WERI-Rb-1 (cell line): ENCODE measurements at regions not wholly inside any gene's neighbourhood (a gene's known extent, or its start where the extent isn't known, plus 50 kb on each side); places are given as distances from the start of the nearest gene placed in this dataset.
"Not testable (repeated sequence)": the region's sequence is repeated elsewhere in the genome, so short reads cannot be mapped to it uniquely, and the experiment has no call there.

Source experiments
- DNase-seq: peaks from one replicate; pipeline ENCODE4 v3.0.0-alpha.2; 2020
- H3K27ac ChIP-seq: fragments of 250-450 bp; sonication (Bioruptor Pico); 2 replicates; pipeline ENCODE4 v1.5.1; 2020; ENCODE audit warnings: mild to moderate bottlenecking, moderate library complexity
- H3K27me3 ChIP-seq: fragments of 250-450 bp; sonication (Bioruptor Pico); 2 replicates; pipeline ENCODE4 v1.5.1; 2021; ENCODE audit warnings: mild to moderate bottlenecking, low read depth, moderate library complexity; ENCODE audit not compliant: insufficient read depth, severe bottlenecking
- H3K36me3 ChIP-seq: fragments of 250-450 bp; sonication (Bioruptor Pico); 2 replicates; pipeline ENCODE4 v1.5.1; 2020; ENCODE audit warnings: mild to moderate bottlenecking, moderate library complexity
- H3K4me3 ChIP-seq: 2 replicates; pipeline ENCODE4 v1.5.1; 2011; ENCODE audit warnings: low read depth, mild to moderate bottlenecking, control low read depth, low read length
- H3K9me3 ChIP-seq: fragments of 250-450 bp; sonication (Bioruptor Pico); 2 replicates; pipeline ENCODE4 v1.5.1; 2021; ENCODE audit warnings: mild to moderate bottlenecking, moderate library complexity; ENCODE audit not compliant: severe bottlenecking
- TF ChIP-seq, protein P1 (sequence below): IDR thresholded peaks from 2 replicates; pipeline ENCODE4 v1.5.1; 2011; ENCODE audit warnings: low read depth, mild to moderate bottlenecking, control low read depth, inconsistent platforms, low read length

GRCh38 chr3:96324087-96324486, 490.3 kb upstream of the EPHA6 start:
- Histone ChIP-seq H3K9me3 (no peaks in the 10 kb centered on the region), H3K36me3 (no peaks in the 10 kb centered on the region), H3K27me3 (peaks cover 21% of the 10 kb centered on the region), H3K27ac (no peak overlapping the region), H3K4me3 (no peak overlapping the region)
- TF ChIP-seq, protein P1, sequence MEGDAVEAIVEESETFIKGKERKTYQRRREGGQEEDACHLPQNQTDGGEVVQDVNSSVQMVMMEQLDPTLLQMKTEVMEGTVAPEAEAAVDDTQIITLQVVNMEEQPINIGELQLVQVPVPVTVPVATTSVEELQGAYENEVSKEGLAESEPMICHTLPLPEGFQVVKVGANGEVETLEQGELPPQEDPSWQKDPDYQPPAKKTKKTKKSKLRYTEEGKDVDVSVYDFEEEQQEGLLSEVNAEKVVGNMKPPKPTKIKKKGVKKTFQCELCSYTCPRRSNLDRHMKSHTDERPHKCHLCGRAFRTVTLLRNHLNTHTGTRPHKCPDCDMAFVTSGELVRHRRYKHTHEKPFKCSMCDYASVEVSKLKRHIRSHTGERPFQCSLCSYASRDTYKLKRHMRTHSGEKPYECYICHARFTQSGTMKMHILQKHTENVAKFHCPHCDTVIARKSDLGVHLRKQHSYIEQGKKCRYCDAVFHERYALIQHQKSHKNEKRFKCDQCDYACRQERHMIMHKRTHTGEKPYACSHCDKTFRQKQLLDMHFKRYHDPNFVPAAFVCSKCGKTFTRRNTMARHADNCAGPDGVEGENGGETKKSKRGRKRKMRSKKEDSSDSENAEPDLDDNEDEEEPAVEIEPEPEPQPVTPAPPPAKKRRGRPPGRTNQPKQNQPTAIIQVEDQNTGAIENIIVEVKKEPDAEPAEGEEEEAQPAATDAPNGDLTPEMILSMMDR, result no peak
- DNase-seq, result no peak

- H3K27ac ChIP-seq, result no peak overlapping the region
- H3K9me3 ChIP-seq, result no peaks in the 10 kb centered on the region
- TF ChIP-seq, protein P1, result no peak
- H3K36me3 ChIP-seq, result no peaks in the 10 kb centered on the region
- DNase-seq, result no peak
- no peak overlapping the region for H3K4me3 ChIP-seq
- peaks cover 41% of the 10 kb centered on the region for H3K27me3 ChIP-seq
These were observed 483.6 kb upstream of the EPHA6 start for GRCh38 chr3:96330795-96331194.

DNA sequence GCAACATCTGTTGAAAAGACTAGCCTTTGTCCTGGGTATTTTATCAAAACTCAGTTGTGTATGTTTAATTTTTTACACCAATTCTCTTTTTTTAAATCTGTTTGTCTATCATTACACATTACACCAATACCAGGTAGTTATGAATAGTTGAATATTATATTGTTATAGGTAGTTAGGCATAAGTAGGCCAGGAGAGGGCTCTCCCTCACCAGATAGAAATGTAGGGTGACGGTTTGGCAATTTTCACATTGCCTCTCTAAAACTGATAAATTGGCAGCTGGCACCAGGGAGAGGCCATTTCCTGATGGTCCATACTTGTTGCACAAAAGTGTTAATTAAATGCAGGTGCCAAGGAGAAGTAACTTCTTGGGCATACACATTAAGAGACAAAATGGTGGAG, 483.1 kb upstream of the EPHA6 start:
- TF ChIP-seq, protein P1, result no peak
- no peak for DNase-seq
- Histone ChIP-seq H3K27me3 (peaks cover 40% of the 10 kb centered on the region), H3K9me3 (no peaks in the 10 kb centered on the region), H3K27ac (no peak overlapping the region), H3K36me3 (no peaks in the 10 kb centered on the region), H3K4me3 (no peak overlapping the region)

DNA sequence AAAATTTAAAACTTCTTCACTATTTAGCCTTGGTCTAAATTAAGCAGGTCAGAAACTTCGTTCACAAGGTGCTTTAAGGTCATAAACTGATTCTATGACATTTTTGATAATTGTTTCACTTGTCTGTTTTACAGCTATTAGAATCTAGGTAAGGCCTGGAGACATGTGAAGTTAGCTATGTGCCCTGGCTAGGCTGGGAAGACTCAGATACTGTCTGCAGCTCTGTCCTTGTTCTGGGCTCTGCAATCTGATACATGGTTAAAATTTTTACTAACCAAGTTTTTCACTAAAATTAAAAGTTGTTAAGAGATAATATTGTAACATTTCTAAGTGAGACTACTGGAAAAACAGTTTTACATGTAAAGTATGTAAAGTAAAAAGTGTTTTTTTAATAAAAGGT, 479.6 kb upstream of the EPHA6 start:
- no peak for DNase-seq
- Histone ChIP-seq H3K36me3 (no peaks in the 10 kb centered on the region), H3K27ac (no peak overlapping the region), H3K9me3 (no peaks in the 10 kb centered on the region), H3K4me3 (no peak overlapping the region), H3K27me3 (peaks cover 39% of the 10 kb centered on the region)
- TF ChIP-seq, protein P1, result no peak

- no peak overlapping the region for H3K4me3 ChIP-seq
- no peaks in the 10 kb centered on the region for H3K9me3 ChIP-seq
- no peak for DNase-seq
- TF ChIP-seq, protein P1, result no peak
- no peak overlapping the region for H3K27ac ChIP-seq
- peaks cover 12% of the 10 kb centered on the region for H3K27me3 ChIP-seq
- H3K36me3 ChIP-seq, result no peaks in the 10 kb centered on the region
These were observed 467.1 kb upstream of the EPHA6 start for GRCh38 chr3:96347289-96347688.

- peaks cover 19% of the 10 kb centered on the region for H3K27me3 ChIP-seq
- not testable (repeated sequence) for H3K9me3 ChIP-seq, H3K36me3 ChIP-seq, H3K4me3 ChIP-seq, H3K27ac ChIP-seq, DNase-seq
These were observed 462.8 kb upstream of the EPHA6 start for GRCh38 chr3:96351598-96351997.
